ENCODE measurements at regions not wholly inside any gene's neighbourhood (a gene's known extent, or its start where the extent isn't known, plus 50 kb on each side); places are given as distances from the start of the nearest gene placed in this dataset.

DNA sequence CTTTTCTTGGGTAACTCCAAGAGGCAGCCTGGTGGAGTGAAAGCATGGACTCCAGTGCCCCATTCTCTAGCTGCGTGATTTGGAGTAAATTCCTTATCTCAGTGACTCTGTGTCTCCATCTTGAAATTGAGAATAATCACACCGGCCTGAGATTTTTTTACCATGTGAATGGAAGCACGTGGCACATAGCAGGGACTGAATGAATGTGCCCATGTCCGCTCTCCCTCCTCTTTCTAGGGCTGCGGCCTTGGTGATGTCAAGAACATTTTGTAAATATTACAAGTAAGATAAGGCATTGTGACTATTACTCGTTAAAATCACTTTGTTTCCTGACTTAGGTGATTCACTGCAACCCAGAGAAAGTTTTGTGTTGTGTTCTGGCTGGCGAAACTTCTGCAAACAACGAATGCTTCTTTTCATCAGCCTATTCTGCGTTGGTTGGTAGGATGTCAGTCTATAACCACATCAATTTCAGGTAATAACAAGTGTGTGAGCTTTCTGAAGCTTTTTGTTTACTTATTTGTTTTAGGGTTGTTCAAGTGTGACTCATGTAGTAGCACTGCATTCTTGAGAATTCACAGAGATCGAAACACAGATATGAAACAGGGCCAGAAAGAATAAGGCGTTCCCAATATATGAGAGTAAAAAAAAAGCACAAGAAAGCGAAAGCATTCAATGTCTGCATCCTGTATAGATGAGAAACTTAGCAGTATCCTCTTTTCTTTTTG is 135.7 kb upstream of the SLC45A1 start:
- TF ChIP-seq POLR2A (IDR thresholded peaks at IDR 0.05; ENCODE audit: low read length) (no peak), GATA1 (IDR thresholded peaks at IDR 0.05; ENCODE audit: low read depth, low read length) (no peak)
- DNase-seq = no peak

DNA sequence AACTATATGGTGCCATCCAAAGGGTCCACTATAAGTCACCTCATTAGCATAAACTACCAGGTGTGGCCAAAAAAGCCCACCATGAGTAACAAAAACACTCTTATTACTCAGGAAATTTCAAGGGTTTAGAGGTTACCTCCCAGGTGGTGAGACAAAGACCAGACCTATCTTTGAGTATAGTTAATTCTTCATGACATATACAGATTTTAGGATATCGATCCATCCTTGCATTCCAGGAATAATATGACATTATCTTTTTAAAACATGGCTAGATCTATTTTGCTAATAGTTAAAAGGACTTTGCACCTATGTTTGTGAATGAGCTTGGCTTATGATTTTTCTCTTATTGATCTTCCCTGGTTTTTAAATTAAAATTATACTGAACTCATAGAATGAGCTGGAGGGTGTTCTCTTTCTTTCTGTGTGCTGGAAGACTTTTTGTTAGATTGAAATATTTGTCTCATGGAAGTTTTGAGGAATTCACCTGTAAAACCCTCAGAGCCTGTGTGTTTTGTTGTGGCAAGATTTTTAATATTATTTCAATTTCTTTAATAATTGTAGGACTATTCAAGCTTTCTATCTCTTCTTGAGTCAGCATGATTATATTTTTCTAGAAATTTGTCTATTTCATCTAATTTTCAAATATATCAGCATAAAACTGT is 138.7 kb upstream of the SLC45A1 start:
- no peak for DNase-seq
- TF ChIP-seq GATA1 (IDR thresholded peaks at IDR 0.05; ENCODE audit: low read depth, low read length) (no peak), POLR2A (IDR thresholded peaks at IDR 0.05; ENCODE audit: low read length) (no peak)

DNA sequence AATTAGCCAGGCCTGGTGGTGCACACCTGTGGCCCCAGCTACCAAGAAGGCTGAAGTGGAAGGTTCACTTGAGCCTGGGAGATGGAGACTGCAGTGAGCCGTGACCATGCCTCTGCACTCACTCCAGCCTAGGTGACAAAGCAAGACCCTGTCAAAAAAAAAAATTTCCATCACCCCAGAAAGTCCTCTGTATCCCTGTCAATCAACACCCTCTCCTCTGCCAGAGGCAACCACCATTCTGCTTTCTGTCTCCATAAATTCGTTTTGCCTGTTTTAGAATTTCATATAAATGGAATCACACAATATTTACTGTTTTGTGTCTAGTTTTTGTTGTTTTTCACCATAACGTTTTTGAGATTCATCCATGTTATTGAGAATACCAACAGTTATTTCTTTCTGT is 141.6 kb upstream of the SLC45A1 start:
- no peak for DNase-seq
- TF ChIP-seq GATA1 (IDR thresholded peaks at IDR 0.05; ENCODE audit: low read depth, low read length) (no peak), POLR2A (IDR thresholded peaks at IDR 0.05; ENCODE audit: low read length) (no peak)

DNA sequence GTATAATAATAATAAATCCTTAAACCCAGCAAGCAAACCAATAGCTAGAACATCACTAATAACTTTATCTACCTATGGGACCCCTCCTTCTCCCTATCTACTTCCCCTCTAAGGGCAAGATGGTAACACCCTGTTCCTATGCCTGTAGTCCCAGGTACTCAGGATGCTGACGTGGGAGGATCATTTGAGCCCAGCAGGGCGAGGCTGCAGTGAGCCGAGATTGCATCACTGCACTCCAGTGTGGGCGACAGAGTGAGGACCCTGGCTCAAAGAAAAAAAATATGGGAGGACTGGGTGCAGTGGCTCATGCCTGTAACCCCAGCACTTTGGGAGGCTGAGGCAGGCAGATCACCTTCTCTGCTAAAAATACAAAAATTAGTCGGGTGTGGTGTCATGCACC is 143.1 kb upstream of the SLC45A1 start:
- DNase-seq = no peak
- TF ChIP-seq GATA1 (IDR thresholded peaks at IDR 0.05; ENCODE audit: low read depth, low read length) (no peak), POLR2A (IDR thresholded peaks at IDR 0.05; ENCODE audit: low read length) (no peak)

DNA sequence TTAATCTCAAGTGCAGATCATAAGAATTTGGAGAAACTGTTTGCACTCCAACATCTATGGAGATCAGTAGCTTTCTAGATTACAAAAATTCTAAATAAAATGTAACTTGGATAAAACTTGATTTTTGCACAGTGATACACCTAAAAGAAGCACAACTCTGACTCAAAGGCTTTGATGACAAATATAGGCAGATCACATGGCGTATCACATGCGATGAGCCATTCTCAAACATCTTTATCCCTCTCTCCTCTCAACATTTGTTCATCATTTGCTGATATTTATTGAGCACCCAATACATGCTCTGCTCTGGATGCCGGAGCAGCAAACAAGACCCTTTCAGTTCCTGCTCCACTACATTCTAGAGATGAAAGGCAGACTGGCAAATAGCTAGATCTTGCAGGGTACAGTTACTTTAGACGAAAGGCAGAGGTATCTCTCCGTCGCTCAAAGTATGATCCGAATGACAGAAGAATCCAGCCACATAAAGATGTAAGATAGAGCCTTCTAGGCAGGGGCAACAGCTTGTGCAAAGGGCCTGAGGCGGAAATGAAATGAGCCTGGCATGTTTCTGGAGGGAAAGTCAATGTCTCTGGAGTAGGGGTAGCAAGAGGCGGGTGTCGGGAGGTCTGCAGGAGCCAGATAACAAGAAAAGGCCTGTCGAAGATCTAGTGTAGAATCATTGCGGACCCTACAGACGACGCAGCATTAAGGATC is 145.8 kb upstream of the ERRFI1 start:
- no peak for DNase-seq
- TF ChIP-seq POLR2A (IDR thresholded peaks at IDR 0.05; ENCODE audit: low read length) (no peak), GATA1 (IDR thresholded peaks at IDR 0.05; ENCODE audit: low read depth, low read length) (no peak)

DNA sequence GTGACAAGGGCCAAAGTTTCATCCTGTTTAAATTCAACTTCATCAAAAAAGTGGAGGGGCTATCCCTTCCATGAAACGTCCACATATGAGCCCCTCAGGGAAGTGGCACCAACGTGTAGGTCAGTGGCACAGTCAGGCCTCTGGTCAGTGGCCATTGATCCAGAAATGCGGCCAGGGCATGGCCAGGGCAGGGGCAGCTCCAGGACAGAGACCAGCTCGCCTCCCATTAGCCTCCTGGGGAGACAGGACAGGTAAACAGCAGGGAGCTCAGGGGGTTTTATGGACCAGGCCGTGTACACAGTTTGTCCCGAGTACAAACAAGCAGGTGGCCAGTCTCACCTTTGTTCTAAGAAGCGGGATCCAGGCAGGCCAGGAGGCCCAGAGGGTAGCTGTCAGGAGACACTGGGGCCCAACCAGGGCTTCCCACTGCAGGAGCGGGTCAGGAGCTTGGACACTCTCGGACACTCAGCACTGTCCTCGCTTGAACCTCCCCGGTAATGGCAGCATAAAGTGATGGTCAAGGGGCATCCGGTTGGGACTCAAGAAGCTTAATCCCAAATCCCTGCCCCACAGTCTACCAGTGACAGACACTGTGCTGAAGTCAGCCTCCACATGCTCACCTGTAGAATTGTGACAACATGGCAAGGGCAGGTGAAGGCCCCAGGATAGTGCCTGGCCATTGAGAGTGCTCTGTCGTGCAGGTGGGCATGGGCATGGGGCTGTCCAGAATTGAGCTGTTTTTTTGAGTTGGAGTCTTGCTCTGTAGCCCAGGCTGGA is 144.1 kb upstream of the ERRFI1 start:
- TF ChIP-seq GATA1 (IDR thresholded peaks at IDR 0.05; ENCODE audit: low read depth, low read length) (no peak), POLR2A (IDR thresholded peaks at IDR 0.05; ENCODE audit: low read length) (no peak)
- DNase-seq = no peak

DNA sequence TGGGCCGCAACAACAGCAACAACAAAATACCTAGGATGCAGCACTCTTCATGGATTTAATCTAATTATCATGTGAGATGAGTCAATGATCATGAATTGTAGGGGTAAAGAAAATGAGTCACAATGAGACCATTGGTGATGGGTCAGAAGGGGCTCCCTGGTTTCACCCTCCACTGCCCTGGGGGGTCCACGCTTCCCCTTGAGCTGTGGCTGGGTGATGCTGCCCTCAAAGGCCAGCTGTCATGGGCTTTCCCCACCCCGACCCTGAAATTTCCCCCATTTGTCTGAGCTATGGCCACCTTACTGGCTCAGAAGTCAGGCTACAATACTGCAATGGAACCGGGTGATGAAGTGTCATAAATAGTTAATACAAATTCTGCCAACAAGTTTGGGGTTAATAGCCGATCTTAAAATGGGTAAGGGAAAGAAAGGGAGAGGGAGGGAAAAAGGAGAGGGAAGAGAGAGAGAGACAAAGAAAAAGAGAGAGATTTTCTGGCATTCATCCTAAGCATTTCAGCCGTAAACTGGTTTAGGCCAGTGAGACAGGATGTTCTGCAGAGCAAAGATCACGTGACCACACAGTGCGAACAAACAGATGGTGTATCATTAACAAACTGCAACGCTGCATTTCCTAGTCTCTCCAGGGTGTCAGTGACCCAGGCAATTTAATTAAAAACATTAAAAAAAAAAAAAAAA is 143.4 kb upstream of the ERRFI1 start:
- TF ChIP-seq POLR2A (IDR thresholded peaks at IDR 0.05; ENCODE audit: low read length) (no peak), GATA1 (IDR thresholded peaks at IDR 0.05; ENCODE audit: low read depth, low read length) (no peak)

DNA sequence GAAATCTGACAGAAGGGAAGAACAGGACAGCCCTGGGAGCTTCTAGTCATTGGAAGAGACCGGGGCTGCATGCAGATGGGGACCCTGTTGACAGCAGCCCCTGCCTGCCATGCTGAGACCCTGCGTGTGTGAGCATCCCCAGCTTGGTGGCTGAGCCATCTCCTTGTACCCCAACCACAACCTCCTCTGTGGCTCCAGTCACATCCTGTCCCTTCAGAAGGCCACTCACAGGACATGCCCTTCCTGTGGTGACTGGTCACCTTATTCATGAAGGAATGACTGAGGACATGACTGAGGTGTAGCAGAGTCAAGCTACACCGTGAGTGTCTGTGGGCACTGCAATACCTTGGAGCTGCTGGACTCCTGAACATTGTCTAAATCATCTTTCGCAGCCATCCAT is 141.8 kb upstream of the ERRFI1 start:
- TF ChIP-seq POLR2A (IDR thresholded peaks at IDR 0.05; ENCODE audit: low read length) = no peak
- DNase-seq = no peak

More for the DNA sequence above, 143.4 kb upstream of the ERRFI1 start:
- DNase-seq = no peak

DNA sequence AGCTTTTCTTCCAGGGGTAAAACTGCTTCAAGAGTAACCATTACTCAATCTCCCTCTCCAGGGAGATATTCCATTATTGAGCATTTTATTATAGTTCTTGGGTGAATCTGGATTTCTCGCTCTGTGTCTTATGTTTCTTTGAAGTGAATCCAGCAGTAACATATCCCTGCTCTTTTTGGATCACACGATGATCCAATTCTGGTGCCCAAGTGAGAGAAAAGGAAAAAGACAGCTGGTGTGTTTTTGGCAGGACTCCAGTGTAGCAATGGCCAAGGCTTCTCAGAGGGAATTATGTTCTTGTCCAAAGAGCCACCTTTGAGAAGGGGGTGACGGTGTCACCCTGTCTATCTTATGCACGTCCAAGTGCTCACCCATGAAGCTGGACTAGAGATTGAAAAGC is 140.3 kb upstream of the ERRFI1 start:
- no peak for DNase-seq
- no peak for TF ChIP-seq GATA1 (IDR thresholded peaks at IDR 0.05; ENCODE audit: low read depth, low read length)
- no peak for TF ChIP-seq POLR2A (IDR thresholded peaks at IDR 0.05; ENCODE audit: low read length)

DNA sequence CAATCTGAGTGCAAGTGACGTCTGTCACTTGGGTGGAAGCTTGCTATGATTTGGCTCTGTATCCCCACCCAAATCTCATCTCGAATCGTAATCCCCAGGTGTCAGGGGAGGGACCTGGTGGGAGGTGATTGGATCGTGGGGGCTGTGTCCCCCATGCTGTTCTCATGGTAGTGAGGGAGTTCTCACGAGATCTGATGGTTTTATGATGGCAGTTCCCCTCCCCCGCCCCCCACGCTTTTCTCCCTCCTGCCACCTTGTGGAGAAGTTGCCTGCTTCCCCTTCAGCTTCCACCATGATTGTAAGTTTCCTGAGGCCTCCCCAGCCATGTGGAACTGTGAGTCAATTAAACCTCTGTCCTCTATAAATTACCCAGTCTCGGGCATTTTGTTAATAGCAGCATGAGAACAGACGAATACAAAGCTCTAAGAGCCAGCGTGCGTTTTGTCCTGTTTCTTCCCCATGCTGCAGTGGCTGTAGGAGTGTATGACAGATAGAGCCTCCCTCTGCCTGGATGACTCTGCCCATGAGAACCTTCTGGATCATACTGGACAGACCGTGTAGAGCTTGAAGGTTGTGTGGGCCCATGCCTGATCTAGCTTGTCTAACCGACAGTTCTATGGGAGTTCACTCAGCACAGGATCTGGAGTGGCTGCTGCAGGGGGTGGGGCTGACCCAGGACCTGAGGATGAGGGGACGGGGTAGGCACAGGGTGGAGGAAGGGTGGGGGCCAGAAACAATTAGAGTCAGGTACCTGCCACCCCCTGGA is 139.7 kb upstream of the ERRFI1 start:
- no peak for TF ChIP-seq POLR2A (IDR thresholded peaks at IDR 0.05; ENCODE audit: low read length)
- no peak for TF ChIP-seq GATA1 (IDR thresholded peaks at IDR 0.05; ENCODE audit: low read depth, low read length)
- DNase-seq = peak; percentile 6 to 40

DNA sequence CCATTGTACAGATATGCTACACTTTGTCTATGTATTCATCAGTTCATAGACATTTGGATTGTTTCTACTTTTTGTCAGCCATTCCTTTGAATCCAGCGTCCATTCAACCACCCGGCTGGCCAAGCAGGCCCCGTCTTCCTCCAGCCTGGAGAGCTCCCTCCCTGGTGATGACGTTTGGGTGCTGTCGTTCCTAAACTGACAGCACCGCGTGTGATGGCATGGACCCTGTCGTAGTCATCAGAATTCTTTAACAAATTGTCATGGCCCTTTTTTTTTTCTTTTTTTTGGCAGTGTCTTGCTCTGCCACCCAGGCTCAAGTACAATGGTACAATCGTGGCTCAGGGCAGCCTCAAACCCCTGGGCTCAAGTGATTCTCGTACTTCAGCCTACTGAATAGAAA is 138.6 kb upstream of the ERRFI1 start:
- no peak for TF ChIP-seq POLR2A (IDR thresholded peaks at IDR 0.05; ENCODE audit: low read length)
- no peak for TF ChIP-seq GATA1 (IDR thresholded peaks at IDR 0.05; ENCODE audit: low read depth, low read length)
- DNase-seq = no peak

DNA sequence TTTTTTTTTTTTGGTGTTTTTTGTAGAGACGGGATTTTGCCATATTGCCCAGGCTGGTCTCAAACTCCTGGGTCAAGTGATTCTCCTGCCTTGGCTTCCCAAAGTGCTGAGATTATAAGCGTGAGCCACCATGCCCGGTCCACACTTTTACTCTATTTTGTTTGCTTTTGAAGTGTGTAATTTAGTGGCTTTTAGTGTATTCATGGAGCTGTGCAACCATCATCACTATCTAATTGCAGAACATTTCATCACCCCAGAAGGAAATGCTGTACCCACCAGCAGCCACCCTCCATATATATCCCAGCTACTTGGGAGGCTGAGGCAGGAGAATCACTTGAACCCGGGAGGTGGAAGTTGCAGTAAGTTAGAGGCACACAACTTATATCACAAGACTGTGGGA is 136.9 kb upstream of the ERRFI1 start:
- DNase-seq = peak in 1 of 2 experiments; percentile 12
- TF ChIP-seq POLR2A (IDR thresholded peaks at IDR 0.05; ENCODE audit: low read length) = no peak
- no peak for TF ChIP-seq GATA1 (IDR thresholded peaks at IDR 0.05; ENCODE audit: low read depth, low read length)

DNA sequence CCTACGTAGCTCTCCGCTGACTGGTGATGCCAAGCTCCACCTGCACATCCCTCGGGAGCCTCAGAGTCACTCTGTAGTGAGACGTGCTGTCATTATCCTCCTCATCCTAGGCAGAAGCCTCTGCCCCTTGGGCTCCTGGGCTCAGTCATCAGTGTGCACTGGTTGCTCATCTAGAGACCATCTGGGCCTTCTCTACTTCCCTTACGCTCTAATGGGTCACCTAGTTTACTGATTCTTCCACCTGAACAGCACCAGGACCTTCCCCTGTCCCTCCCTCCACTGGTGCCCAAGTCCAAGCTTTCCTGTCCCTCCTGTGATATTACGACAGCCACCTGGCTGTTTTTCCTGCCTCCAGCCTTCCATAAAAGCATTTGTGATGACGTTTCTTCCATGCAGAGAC is 136.1 kb upstream of the ERRFI1 start:
- DNase-seq = no peak
- TF ChIP-seq POLR2A (IDR thresholded peaks at IDR 0.05; ENCODE audit: low read length) (no peak), GATA1 (IDR thresholded peaks at IDR 0.05; ENCODE audit: low read depth, low read length) (no peak)
